ENCODE measurements at regions not wholly inside any gene's neighbourhood (a gene's known extent, or its start where the extent isn't known, plus 50 kb on each side); places are given as distances from the start of the nearest gene placed in this dataset.
A peak's percentile ranks its signal among the peaks of the same experiment; 100 is the strongest.

DNA sequence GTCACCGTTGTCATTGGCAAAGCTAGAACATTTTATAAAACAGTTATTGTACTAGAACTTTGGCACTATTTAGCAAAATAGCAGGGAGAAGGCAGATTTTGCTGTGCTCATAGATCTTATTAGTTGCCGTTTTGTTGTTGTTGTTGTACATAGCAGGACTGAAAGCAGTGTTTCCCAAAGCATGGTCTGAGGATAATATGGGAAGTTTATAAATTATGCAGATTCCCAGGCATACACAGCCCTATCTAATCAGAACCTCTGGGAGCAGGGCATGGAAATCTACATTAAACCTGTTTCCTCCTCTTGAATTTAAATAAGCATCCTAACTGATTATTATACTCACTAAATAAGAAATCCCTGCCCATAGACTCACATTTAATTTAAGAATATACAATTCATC lies 87.9 kb downstream of the RAP2B start:
- no peaks in the 10 kb centered on the region for H3K79me2 ChIP-seq (ENCODE audit: low read length)
- no peak overlapping the region for H3K9ac ChIP-seq (ENCODE audit: low read length)
- H4K20me1 ChIP-seq (ENCODE audit: insufficient read depth, low read length) = no peaks in the 10 kb centered on the region
- no peaks in the 10 kb centered on the region for H3K27me3 ChIP-seq (ENCODE audit: low read depth, low read length)
- peaks cover 12% of the 10 kb centered on the region for H3K4me1 ChIP-seq (ENCODE audit: low read length)
- no peaks in the 10 kb centered on the region for H3K36me3 ChIP-seq (replicated peaks; ENCODE audit: low read depth, low read length)
- no peaks in the 10 kb centered on the region for H3K9me3 ChIP-seq (ENCODE audit: insufficient read depth, low read length)
- H3K4me3 ChIP-seq (ENCODE audit: low read length) = no peak overlapping the region
- H3K27ac ChIP-seq (ENCODE audit: low read length) = no peak overlapping the region
- H2AFZ ChIP-seq (ENCODE audit: low read depth, low read length) = no peak overlapping the region
- TF ChIP-seq, protein P1, sequence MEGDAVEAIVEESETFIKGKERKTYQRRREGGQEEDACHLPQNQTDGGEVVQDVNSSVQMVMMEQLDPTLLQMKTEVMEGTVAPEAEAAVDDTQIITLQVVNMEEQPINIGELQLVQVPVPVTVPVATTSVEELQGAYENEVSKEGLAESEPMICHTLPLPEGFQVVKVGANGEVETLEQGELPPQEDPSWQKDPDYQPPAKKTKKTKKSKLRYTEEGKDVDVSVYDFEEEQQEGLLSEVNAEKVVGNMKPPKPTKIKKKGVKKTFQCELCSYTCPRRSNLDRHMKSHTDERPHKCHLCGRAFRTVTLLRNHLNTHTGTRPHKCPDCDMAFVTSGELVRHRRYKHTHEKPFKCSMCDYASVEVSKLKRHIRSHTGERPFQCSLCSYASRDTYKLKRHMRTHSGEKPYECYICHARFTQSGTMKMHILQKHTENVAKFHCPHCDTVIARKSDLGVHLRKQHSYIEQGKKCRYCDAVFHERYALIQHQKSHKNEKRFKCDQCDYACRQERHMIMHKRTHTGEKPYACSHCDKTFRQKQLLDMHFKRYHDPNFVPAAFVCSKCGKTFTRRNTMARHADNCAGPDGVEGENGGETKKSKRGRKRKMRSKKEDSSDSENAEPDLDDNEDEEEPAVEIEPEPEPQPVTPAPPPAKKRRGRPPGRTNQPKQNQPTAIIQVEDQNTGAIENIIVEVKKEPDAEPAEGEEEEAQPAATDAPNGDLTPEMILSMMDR (IDR thresholded peaks at IDR 0.05; ENCODE audit: low read depth, low read length) = no peak
- no peak for TF ChIP-seq EZH2phosphoT487 (IDR thresholded peaks at IDR 0.05; ENCODE audit: low read depth)
- H3K4me2 ChIP-seq (ENCODE audit: low read length) = peak overlapping the region; percentile 36

DNA sequence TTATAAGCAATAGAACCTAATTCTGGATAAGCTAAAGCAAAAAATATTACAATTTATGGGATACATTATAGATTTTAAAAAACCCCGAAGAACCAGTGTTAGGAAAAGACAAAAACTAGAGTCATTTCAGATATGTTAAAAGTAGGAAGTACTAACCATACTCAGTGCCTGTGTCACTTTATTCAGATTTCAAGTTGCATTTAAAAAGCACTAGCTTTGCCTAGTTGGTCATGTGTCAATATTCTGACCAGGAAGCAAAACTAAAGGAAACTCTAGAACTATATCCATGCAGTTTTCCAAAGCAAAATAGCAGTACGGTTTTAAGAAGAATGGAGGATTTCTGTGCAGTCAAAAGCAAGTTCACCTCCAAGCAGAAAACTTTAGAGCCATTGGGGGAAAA lies 88.4 kb downstream of the RAP2B start:
- H3K4me2 ChIP-seq (ENCODE audit: low read length) = peak overlapping the region; percentile 36
- no peaks in the 10 kb centered on the region for H4K20me1 ChIP-seq (ENCODE audit: insufficient read depth, low read length)
- H3K4me1 ChIP-seq (ENCODE audit: low read length) = peaks cover 12% of the 10 kb centered on the region
- H3K4me3 ChIP-seq (ENCODE audit: low read length) = no peak overlapping the region
- H2AFZ ChIP-seq (ENCODE audit: low read depth, low read length) = no peak overlapping the region
- no peak for TF ChIP-seq EZH2phosphoT487 (IDR thresholded peaks at IDR 0.05; ENCODE audit: low read depth)
- TF ChIP-seq, protein P1 (IDR thresholded peaks at IDR 0.05; ENCODE audit: low read depth, low read length) = no peak
- no peak overlapping the region for H3K27ac ChIP-seq (ENCODE audit: low read length)
- no peak overlapping the region for H3K9ac ChIP-seq (ENCODE audit: low read length)
- H3K27me3 ChIP-seq (ENCODE audit: low read depth, low read length) = no peaks in the 10 kb centered on the region
- no peaks in the 10 kb centered on the region for H3K36me3 ChIP-seq (replicated peaks; ENCODE audit: low read depth, low read length)
- no peaks in the 10 kb centered on the region for H3K9me3 ChIP-seq (ENCODE audit: insufficient read depth, low read length)
- H3K79me2 ChIP-seq (ENCODE audit: low read length) = no peaks in the 10 kb centered on the region

DNA sequence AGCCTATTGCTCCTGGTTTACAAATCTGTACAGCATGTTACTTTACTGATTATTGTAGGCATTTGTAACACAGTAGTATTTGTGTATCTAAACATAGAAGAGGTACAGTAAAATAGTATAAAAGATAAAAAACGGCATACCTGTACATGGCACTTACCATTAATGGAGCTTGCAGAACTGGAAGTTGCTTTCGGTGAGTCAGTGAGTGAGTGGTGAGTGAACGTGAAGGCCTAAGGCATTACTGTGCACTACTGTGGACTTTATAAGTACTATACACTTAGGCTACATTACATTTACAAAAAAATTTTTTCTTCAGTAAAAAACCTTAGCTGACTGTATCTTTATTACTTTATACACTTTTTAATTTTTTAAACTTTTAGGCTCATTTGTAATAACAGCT lies 90.9 kb downstream of the RAP2B start:
- H3K4me2 ChIP-seq (ENCODE audit: low read length) = no peak overlapping the region
- no peak overlapping the region for H3K27ac ChIP-seq (ENCODE audit: low read length)
- H3K79me2 ChIP-seq (ENCODE audit: low read length) = no peaks in the 10 kb centered on the region
- no peak overlapping the region for H3K9ac ChIP-seq (ENCODE audit: low read length)
- no peaks in the 10 kb centered on the region for H3K36me3 ChIP-seq (replicated peaks; ENCODE audit: low read depth, low read length)
- TF ChIP-seq, protein P1 (IDR thresholded peaks at IDR 0.05; ENCODE audit: low read depth, low read length) = no peak
- no peak for TF ChIP-seq EZH2phosphoT487 (IDR thresholded peaks at IDR 0.05; ENCODE audit: low read depth)
- H4K20me1 ChIP-seq (ENCODE audit: insufficient read depth, low read length) = no peaks in the 10 kb centered on the region
- no peak overlapping the region for H3K4me3 ChIP-seq (ENCODE audit: low read length)
- no peaks in the 10 kb centered on the region for H3K27me3 ChIP-seq (ENCODE audit: low read depth, low read length)
- H2AFZ ChIP-seq (ENCODE audit: low read depth, low read length) = no peak overlapping the region
- peaks cover 12% of the 10 kb centered on the region for H3K4me1 ChIP-seq (ENCODE audit: low read length)
- no peaks in the 10 kb centered on the region for H3K9me3 ChIP-seq (ENCODE audit: insufficient read depth, low read length)

DNA sequence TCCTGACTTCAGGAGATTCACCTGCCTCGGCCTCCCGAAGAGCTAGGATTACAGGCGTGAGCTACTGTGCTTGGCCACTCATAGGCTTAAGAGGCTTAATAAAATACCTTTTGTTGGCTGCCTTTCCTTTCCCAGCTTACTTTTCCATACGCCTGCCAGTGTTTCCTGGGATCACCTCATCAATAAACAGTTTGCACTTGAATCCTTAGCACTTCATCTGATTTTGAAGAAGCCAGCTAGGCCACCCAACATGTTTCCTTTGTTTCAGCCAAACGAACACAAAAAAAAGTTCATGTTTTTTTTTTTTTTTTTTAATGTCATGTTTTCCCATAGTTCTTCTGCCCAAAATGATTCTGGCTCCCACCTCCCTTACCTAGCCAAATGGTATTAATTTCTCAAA lies 92.3 kb downstream of the RAP2B start:
- H3K79me2 ChIP-seq (ENCODE audit: low read length) = no peaks in the 10 kb centered on the region
- H3K27ac ChIP-seq (ENCODE audit: low read length) = no peak overlapping the region
- no peaks in the 10 kb centered on the region for H3K27me3 ChIP-seq (ENCODE audit: low read depth, low read length)
- no peak overlapping the region for H2AFZ ChIP-seq (ENCODE audit: low read depth, low read length)
- H3K9ac ChIP-seq (ENCODE audit: low read length) = no peak overlapping the region
- no peak for TF ChIP-seq EZH2phosphoT487 (IDR thresholded peaks at IDR 0.05; ENCODE audit: low read depth)
- TF ChIP-seq, protein P1 (IDR thresholded peaks at IDR 0.05; ENCODE audit: low read depth, low read length) = no peak
- no peaks in the 10 kb centered on the region for H3K36me3 ChIP-seq (replicated peaks; ENCODE audit: low read depth, low read length)
- H3K4me3 ChIP-seq (ENCODE audit: low read length) = no peak overlapping the region
- H4K20me1 ChIP-seq (ENCODE audit: insufficient read depth, low read length) = no peaks in the 10 kb centered on the region
- peaks cover 12% of the 10 kb centered on the region for H3K4me1 ChIP-seq (ENCODE audit: low read length)
- H3K9me3 ChIP-seq (ENCODE audit: insufficient read depth, low read length) = no peaks in the 10 kb centered on the region
- H3K4me2 ChIP-seq (ENCODE audit: low read length) = no peak overlapping the region
